ENCODE measurements at regions not wholly inside any gene's neighbourhood (a gene's known extent, or its start where the extent isn't known, plus 50 kb on each side); places are given as distances from the start of the nearest gene placed in this dataset.

GRCh38 chr3:61347981-61348380 lies 96.7 kb upstream of the FHIT start:
- no peak for TF ChIP-seq CTCF (IDR thresholded peaks at IDR 0.05; ENCODE audit: low read length)
- no peak for TF ChIP-seq EZH2 (IDR thresholded peaks at IDR 0.05; ENCODE audit: borderline replicate concordance, low read length)
- Histone ChIP-seq H3K4me1 (ENCODE audit: insufficient read depth, low read length, severe bottlenecking) (no peaks in the 10 kb centered on the region), H3K27me3 (ENCODE audit: insufficient read depth, low read length) (no peaks in the 10 kb centered on the region; the same call in 1 of the 2 replicates), H3K4me3 (ENCODE audit: low read depth, low read length, poor library complexity, severe bottlenecking) (no peak overlapping the region), H3K9ac (ENCODE audit: low read length) (no peak overlapping the region), H4K20me1 (ENCODE audit: insufficient read depth, low read length) (no peaks in the 10 kb centered on the region), H3K79me2 (ENCODE audit: insufficient read depth, low read length) (no peaks in the 10 kb centered on the region), H2AFZ (ENCODE audit: low read length) (no peak overlapping the region), H3K36me3 (ENCODE audit: insufficient read depth, low read length) (no peaks in the 10 kb centered on the region), H3K27ac (ENCODE audit: low read depth, low read length, poor library complexity, severe bottlenecking) (no peak overlapping the region), H3F3A (ENCODE audit: insufficient read depth, low read length) (no peaks in the 10 kb centered on the region), H3K9me3 (ENCODE audit: low read length) (no peaks in the 10 kb centered on the region), H3K4me2 (ENCODE audit: low read length) (no peak overlapping the region), H3K9me2 (ENCODE audit: low read depth, low read length) (no peaks in the 10 kb centered on the region)

- H3K9ac ChIP-seq (ENCODE audit: low read length) = no peak overlapping the region
- H3K27ac ChIP-seq (ENCODE audit: low read depth, low read length, poor library complexity, severe bottlenecking) = no peak overlapping the region
- H3F3A ChIP-seq (ENCODE audit: insufficient read depth, low read length) = no peaks in the 10 kb centered on the region
- H4K20me1 ChIP-seq (ENCODE audit: insufficient read depth, low read length) = no peaks in the 10 kb centered on the region
- TF ChIP-seq CTCF (IDR thresholded peaks at IDR 0.05; ENCODE audit: low read length) = no peak
- TF ChIP-seq EZH2 (IDR thresholded peaks at IDR 0.05; ENCODE audit: borderline replicate concordance, low read length) = no peak
- H3K27me3 ChIP-seq (ENCODE audit: insufficient read depth, low read length) = no peaks in the 10 kb centered on the region; the same call in 1 of the 2 replicates
- H2AFZ ChIP-seq (ENCODE audit: low read length) = no peak overlapping the region
- no peaks in the 10 kb centered on the region for H3K79me2 ChIP-seq (ENCODE audit: insufficient read depth, low read length)
- H3K36me3 ChIP-seq (ENCODE audit: insufficient read depth, low read length) = no peaks in the 10 kb centered on the region
- H3K4me2 ChIP-seq (ENCODE audit: low read length) = no peak overlapping the region
- no peak overlapping the region for H3K4me3 ChIP-seq (ENCODE audit: low read depth, low read length, poor library complexity, severe bottlenecking)
- no peaks in the 10 kb centered on the region for H3K9me2 ChIP-seq (ENCODE audit: low read depth, low read length)
- H3K9me3 ChIP-seq (ENCODE audit: low read length) = no peaks in the 10 kb centered on the region
- H3K4me1 ChIP-seq (ENCODE audit: insufficient read depth, low read length, severe bottlenecking) = no peaks in the 10 kb centered on the region
Measured at GRCh38 chr3:61349717-61350116, 98.5 kb upstream of the FHIT start.

- Histone ChIP-seq H3K27ac (ENCODE audit: low read depth, low read length, poor library complexity, severe bottlenecking) (no peak overlapping the region), H2AFZ (ENCODE audit: low read length) (no peak overlapping the region)
- TF ChIP-seq CTCF (IDR thresholded peaks at IDR 0.05; ENCODE audit: low read length) (no peak), EZH2 (IDR thresholded peaks at IDR 0.05; ENCODE audit: borderline replicate concordance, low read length) (no peak)
Measured at GRCh38 chr3:61350782-61351309, 99.6 kb upstream of the FHIT start.

More at GRCh38 chr3:61350782-61351309, 99.6 kb upstream of the FHIT start:
- no peaks in the 10 kb centered on the region for H4K20me1 ChIP-seq (ENCODE audit: insufficient read depth, low read length)
- no peaks in the 10 kb centered on the region for H3F3A ChIP-seq (ENCODE audit: insufficient read depth, low read length)
- no peaks in the 10 kb centered on the region for H3K36me3 ChIP-seq (ENCODE audit: insufficient read depth, low read length)
- no peak overlapping the region for H3K4me3 ChIP-seq (ENCODE audit: low read depth, low read length, poor library complexity, severe bottlenecking)
- no peaks in the 10 kb centered on the region for H3K9me2 ChIP-seq (ENCODE audit: low read depth, low read length)
- H3K4me1 ChIP-seq (ENCODE audit: insufficient read depth, low read length, severe bottlenecking) = no peaks in the 10 kb centered on the region
- H3K79me2 ChIP-seq (ENCODE audit: insufficient read depth, low read length) = no peaks in the 10 kb centered on the region
- no peaks in the 10 kb centered on the region; the same call in 1 of the 2 replicates for H3K27me3 ChIP-seq (ENCODE audit: insufficient read depth, low read length)
- H3K9ac ChIP-seq (ENCODE audit: low read length) = no peak overlapping the region
- no peak overlapping the region for H3K4me2 ChIP-seq (ENCODE audit: low read length)
- no peaks in the 10 kb centered on the region for H3K9me3 ChIP-seq (ENCODE audit: low read length)

Data from OCI-LY1 (cell line).